Adrenal gland (tissue), 9 donors: ENCODE measurements at regions not wholly inside any gene's neighbourhood (a gene's known extent, or its start where the extent isn't known, plus 50 kb on each side); places are given as distances from the start of the nearest gene placed in this dataset.

Source experiments
- DNase-seq, 7 donors: peaks; one replicate each; pipeline ENCODE4 v3.0.0-alpha.2; 2019 to 2020
- H3K27ac ChIP-seq, 5 donors: fragments of 200-600 bp; sonication (generic) in 4 of 5; 1 replicate in 3 of 5; 2 replicates in 2 of 5; pipeline versions ENCODE4 v1.5.1 to v1.8.0; 2016 to 2020; ENCODE audit warnings: mild to moderate bottlenecking in 1 of 5
- H3K27me3 ChIP-seq: fragments of 200-600 bp; 2 replicates; pipeline ENCODE4 v1.8.0; 2021
- H3K36me3 ChIP-seq, 2 donors: fragments of 200-600 bp; replicated peaks in 1 of 2; 1 replicate in 1 of 2; 2 replicates in 1 of 2; pipeline versions ENCODE4 v1.5.1 to v1.8.0; 2018 to 2022
- H3K4me1 ChIP-seq, 2 donors: fragments of 200-600 bp; replicated peaks in 1 of 2; 1 replicate in 1 of 2; 2 replicates in 1 of 2; pipeline versions ENCODE4 v1.5.1 to v1.8.0; 2018 to 2021
- H3K4me3 ChIP-seq, 4 donors: fragments of 200-600 bp; sonication (generic) in 3 of 4; one replicate each; pipeline ENCODE4 v1.5.1; 2016 to 2018
- H3K9me3 ChIP-seq, 3 donors: fragments of 200-600 bp; sonication (generic) in 1 of 3; replicated peaks in 1 of 3; 1 replicate in 2 of 3; 2 replicates in 1 of 3; pipeline versions ENCODE4 v1.5.1 to v1.8.0; 2016 to 2021
- CTCF ChIP-seq, 6 experiments: fragments of 450-650 bp in 4 of 6; fragments of 200-600 bp in 2 of 6; sonication (generic) in 1 of 6; IDR thresholded peaks; 1 replicate in 5 of 6; 2 replicates in 1 of 6; pipeline versions ENCODE4 v1.5.1 to v1.8.0; 2016 to 2021; ENCODE audit warnings: antibody characterized with exemption in 6 of 6, mild to moderate bottlenecking in 2 of 6, moderate library complexity in 1 of 6
- POLR2A ChIP-seq, 2 donors: fragments of 450-650 bp; IDR thresholded peaks; one replicate each; pipeline ENCODE4 v1.6.1; 2017; ENCODE audit warnings: antibody characterized with exemption in 2 of 2, mild to moderate bottlenecking in 2 of 2, moderate library complexity in 1 of 2
- WGBS, 4 donors: extraction: QIAGEN DNeasy Blood & Tissue Kit in 2 of 4; methylation state at CpG; one replicate each; pipeline versions ENCODE4 v1.1.5 to v1.1.7; 2013 to 2017; 5-methylcytosine and 5-hydroxymethylcytosine counted together
- intact Hi-C, 2 donors: fragments of 100-400 bp; cut with DNase I; formaldehyde crosslinking; loops; one replicate each; pipeline versions ENCODE4 v1.14.1 to v1.15.0; 2022 to 2023
- donor health status: healthy with polysubstance abuse.
- donor health status: Bipolar disorder and iron deficiency.
- donor health status: DM: yes; HTN: yes; CAD: no.
- donor health status: DM: no; HTN: no; CAD: no.
- donor health status: DM: no; HTN: no; CAD: no.

GRCh38 chr6:135594000-135594399 lies 96.5 kb upstream of the AHI1 start:
- H3K36me3 ChIP-seq, result no peaks in the 10 kb centered on the region
- no peaks in the 10 kb centered on the region for H3K4me1 ChIP-seq
- 92 to 94% (median 93%) methylated on average over 1 of the region's 1 CpG for WGBS, 4 donors
- DNase-seq, result no peak
- no peaks in the 10 kb centered on the region for H3K27me3 ChIP-seq
- no peak overlapping the region for H3K4me3 ChIP-seq
- TF ChIP-seq POLR2A (IDR thresholded peaks at IDR 0.05), result no peak
- no peak for TF ChIP-seq CTCF (IDR thresholded peaks at IDR 0.05)
- no peak overlapping the region for H3K27ac ChIP-seq
- no peaks in the 10 kb centered on the region for H3K9me3 ChIP-seq
- intact Hi-C loops, result no loop called here

GRCh38 chr6:135600086-135600702 lies 102.7 kb upstream of the AHI1 start:
- H3K27me3 ChIP-seq, result no peaks in the 10 kb centered on the region
- TF ChIP-seq CTCF (IDR thresholded peaks at IDR 0.05) (no peak), POLR2A (IDR thresholded peaks at IDR 0.05) (no peak)
- peak in 2 of 7 donors; percentile 1 to 20 for DNase-seq

GRCh38 chr6:135600931-135601330 lies 103.4 kb upstream of the AHI1 start:
- Histone ChIP-seq H3K9me3 (no peaks in the 10 kb centered on the region), H3K4me3 (no peak overlapping the region), H3K27me3 (no peaks in the 10 kb centered on the region), H3K36me3 (no peaks in the 10 kb centered on the region), H3K4me1 (no peaks in the 10 kb centered on the region), H3K27ac (no peak overlapping the region)
- no peak for DNase-seq
- TF ChIP-seq POLR2A (IDR thresholded peaks at IDR 0.05) (no peak), CTCF (IDR thresholded peaks at IDR 0.05) (no peak)
- intact Hi-C loops, result no loop called here
- 79 to 93% (median 86%) methylated on average over 4 of the region's 4 CpGs for WGBS, 4 donors

More at GRCh38 chr6:135600086-135600702, 102.7 kb upstream of the AHI1 start:
- H3K9me3 ChIP-seq, result no peaks in the 10 kb centered on the region
- WGBS, 4 donors, result 74 to 84% (median 79%) methylated on average over 3 to 5 of the region's 5 CpGs
- no peak overlapping the region for H3K27ac ChIP-seq
- no peaks in the 10 kb centered on the region for H3K4me1 ChIP-seq
- intact Hi-C loops, result no loop called here
- H3K4me3 ChIP-seq, result no peak overlapping the region
- no peaks in the 10 kb centered on the region for H3K36me3 ChIP-seq

- no peaks in the 10 kb centered on the region for H3K9me3 ChIP-seq
- H3K4me3 ChIP-seq, result no peak overlapping the region
- H3K4me1 ChIP-seq, result no peaks in the 10 kb centered on the region
- TF ChIP-seq POLR2A (IDR thresholded peaks at IDR 0.05), result no peak
- TF ChIP-seq CTCF (IDR thresholded peaks at IDR 0.05), result no peak
- intact Hi-C loops, result no loop called here
- no peaks in the 10 kb centered on the region for H3K27me3 ChIP-seq
- H3K27ac ChIP-seq, result no peak overlapping the region
- no peak for DNase-seq
- no peaks in the 10 kb centered on the region for H3K36me3 ChIP-seq
These were observed 104.3 kb upstream of the AHI1 start for GRCh38 chr6:135601857-135602256.
